Brain microvascular endothelial cell (primary cell): ENCODE measurements at regions not wholly inside any gene's neighbourhood (a gene's known extent, or its start where the extent isn't known, plus 50 kb on each side); places are given as distances from the start of the nearest gene placed in this dataset.

ENCODE experiments used
- DNase-seq: peaks from one replicate; pipeline ENCODE4 v3.0.0-alpha.2; 2020
- H3K27ac ChIP-seq: fragments of 250-450 bp; sonication (Bioruptor Pico); 2 replicates; pipeline ENCODE4 v1.5.1; 2020; ENCODE audit warnings: mild to moderate bottlenecking, moderate library complexity
- H3K27me3 ChIP-seq: fragments of 250-450 bp; sonication (Bioruptor Pico); replicated peaks from 2 replicates; pipeline ENCODE4 v1.5.1; 2020; ENCODE audit warnings: mild to moderate bottlenecking
- H3K36me3 ChIP-seq: fragments of 250-450 bp; sonication (Bioruptor Pico); replicated peaks from 2 replicates; pipeline ENCODE4 v1.5.1; 2020; ENCODE audit warnings: mild to moderate bottlenecking
- H3K4me3 ChIP-seq: 2 replicates; pipeline ENCODE4 v1.5.1; 2011; ENCODE audit warnings: low read depth, mild to moderate bottlenecking, control low read depth, low read length, moderate library complexity
- CTCF ChIP-seq: IDR thresholded peaks from 2 replicates; pipeline ENCODE4 v1.5.1; 2011; ENCODE audit warnings: low read depth, mild to moderate bottlenecking, moderate library complexity, low read length, control low read depth, inconsistent platforms; ENCODE audit errors: missing control alignments
- in situ Hi-C: cut with HindIII; loops from 2 replicates; pipeline ENCODE4 v1.10.0; 2017; ENCODE audit warnings: low sequenced_read_pairs, low pct_ligation_motif_present

DNA sequence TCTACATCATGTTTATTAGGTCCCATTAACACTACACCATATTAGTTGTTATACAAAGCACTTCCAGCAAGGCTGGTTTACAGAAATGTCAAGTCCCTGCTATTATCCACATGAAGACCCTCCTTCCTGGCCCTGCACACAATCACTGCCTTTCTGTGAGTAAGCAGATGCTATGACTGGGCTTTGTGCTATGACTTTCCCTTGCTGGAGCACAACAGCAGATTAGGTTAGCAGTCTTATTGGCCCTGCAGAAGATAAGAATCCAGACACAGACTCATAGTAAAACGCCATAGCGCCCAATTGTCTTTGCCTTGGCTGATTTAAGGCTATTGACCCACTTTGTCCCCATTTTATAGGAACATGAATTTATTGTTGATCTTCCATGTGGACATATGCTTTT lies 228.9 kb upstream of the ACTBL2 start:
- H3K4me3 ChIP-seq = no peak overlapping the region
- no peaks in the 10 kb centered on the region for H3K36me3 ChIP-seq
- in situ Hi-C loops = no loop called here
- no peak for TF ChIP-seq CTCF
- H3K27ac ChIP-seq = no peak overlapping the region
- no peaks in the 10 kb centered on the region for H3K27me3 ChIP-seq
- peak; percentile 77 for DNase-seq

GRCh38 chr5:57710126-57710525 lies 227.5 kb upstream of the ACTBL2 start:
- Histone ChIP-seq H3K4me3 (no peak overlapping the region), H3K27ac (no peak overlapping the region), H3K36me3 (no peaks in the 10 kb centered on the region), H3K27me3 (no peaks in the 10 kb centered on the region)
- in situ Hi-C loops = no loop called here
- DNase-seq = no peak
- no peak for TF ChIP-seq CTCF

DNA sequence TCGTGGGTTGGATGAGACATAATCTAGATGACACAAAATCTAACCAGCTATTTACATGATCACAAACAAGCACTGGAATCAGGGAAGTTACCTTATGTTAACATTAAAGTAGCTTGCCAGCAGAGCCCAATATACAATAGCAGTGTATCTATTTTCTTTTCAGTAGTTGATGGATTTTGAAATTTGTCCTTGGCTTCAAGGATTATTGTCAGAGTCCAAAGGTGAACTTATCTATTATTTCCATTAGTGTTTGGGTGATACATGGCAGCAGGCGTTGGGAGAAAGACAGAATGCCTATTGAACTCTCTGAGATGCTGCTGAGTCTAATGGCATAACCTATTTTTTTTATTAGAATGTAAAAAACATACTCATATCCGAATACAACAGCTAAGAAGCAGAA lies 223.2 kb upstream of the ACTBL2 start:
- DNase-seq = no peak
- Histone ChIP-seq H3K27ac (no peak overlapping the region), H3K27me3 (no peaks in the 10 kb centered on the region), H3K36me3 (no peaks in the 10 kb centered on the region), H3K4me3 (no peak overlapping the region)
- in situ Hi-C loops = no loop called here
- no peak for TF ChIP-seq CTCF

DNA sequence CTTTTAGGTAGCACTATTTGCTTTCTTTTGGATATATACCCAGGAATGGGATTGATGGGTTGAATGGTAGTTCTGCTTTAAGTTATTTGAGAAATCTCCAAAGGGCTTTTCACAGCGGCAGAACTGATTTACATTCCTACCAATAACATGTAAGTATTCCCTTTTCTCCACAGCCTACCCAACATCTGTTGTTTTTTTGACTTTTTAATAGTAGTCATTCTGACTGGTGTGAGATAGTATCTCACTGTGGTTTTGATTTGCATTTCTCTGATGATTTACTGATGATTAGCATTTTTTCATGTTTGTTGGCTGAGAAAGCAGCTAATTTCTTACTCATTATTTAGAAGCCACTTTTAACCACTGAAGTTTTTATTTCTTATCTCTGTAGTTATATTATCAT lies 221.1 kb upstream of the ACTBL2 start:
- in situ Hi-C loops = no loop called here
- DNase-seq = no peak
- no peaks in the 10 kb centered on the region for H3K27me3 ChIP-seq

GRCh38 chr5:57700484-57700883 lies 217.9 kb upstream of the ACTBL2 start:
- Histone ChIP-seq H3K36me3 (no peaks in the 10 kb centered on the region), H3K27ac (no peak overlapping the region), H3K27me3 (no peaks in the 10 kb centered on the region), H3K4me3 (no peak overlapping the region)
- in situ Hi-C loops = no loop called here
- DNase-seq = no peak
- no peak for TF ChIP-seq CTCF

More for the DNA sequence above, 221.1 kb upstream of the ACTBL2 start:
- no peaks in the 10 kb centered on the region for H3K36me3 ChIP-seq
- no peak overlapping the region for H3K4me3 ChIP-seq
- no peak overlapping the region for H3K27ac ChIP-seq
- TF ChIP-seq CTCF = no peak

DNA sequence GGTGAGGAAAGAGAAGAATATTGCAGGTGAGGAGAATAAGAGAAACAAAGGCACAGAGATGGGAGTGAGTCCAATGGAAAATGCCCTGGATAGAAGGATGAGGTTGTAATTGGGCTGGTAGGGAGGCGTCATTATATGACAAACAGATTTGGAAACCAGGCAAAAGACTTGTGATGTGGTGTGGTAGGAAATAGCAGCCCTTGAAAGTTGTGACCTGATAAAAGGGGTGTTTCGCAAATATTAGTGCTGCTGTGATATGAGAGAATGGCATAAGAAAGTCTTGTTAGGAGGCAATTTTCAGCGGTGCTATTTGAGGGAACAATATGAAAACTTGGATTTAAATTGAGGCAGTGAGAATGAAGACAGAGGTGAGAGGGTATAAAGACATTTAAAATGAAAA lies 217.5 kb upstream of the ACTBL2 start:
- in situ Hi-C loops = no loop called here
- DNase-seq = no peak
- Histone ChIP-seq H3K27ac (no peak overlapping the region), H3K27me3 (no peaks in the 10 kb centered on the region), H3K36me3 (no peaks in the 10 kb centered on the region), H3K4me3 (no peak overlapping the region)
- TF ChIP-seq CTCF = no peak
